CD14-positive monocyte (primary cell): ENCODE measurements at regions not wholly inside any gene's neighbourhood (a gene's known extent, or its start where the extent isn't known, plus 50 kb on each side); places are given as distances from the start of the nearest gene placed in this dataset.

Experiments
- DNase-seq, 3 donors: peaks; one replicate each; pipeline ENCODE4 v3.0.0-alpha.2; 2011 to 2022
- H2AFZ ChIP-seq: 2 replicates; pipeline ENCODE4 v1.6.0; 2012; ENCODE audit warnings: mild to moderate bottlenecking, low read depth, low read length, inconsistent platforms; ENCODE audit not compliant: insufficient read depth, poor library complexity, severe bottlenecking
- H3K27ac ChIP-seq, 2 donors: 1 replicate in 1 of 2; 2 replicates in 1 of 2; pipeline ENCODE4 v1.5.1; 2012 to 2013; ENCODE audit warnings: low read length in 2 of 2, control low read depth in 1 of 2, inconsistent platforms in 1 of 2, low read depth in 1 of 2, mild to moderate bottlenecking in 1 of 2
- H3K27me3 ChIP-seq, 2 donors: one replicate each; pipeline versions ENCODE4 v1.6.0 to v1.6.1; 2011 to 2013; ENCODE audit warnings: low read length in 2 of 2; ENCODE audit not compliant: control insufficient read depth in 2 of 2, insufficient read depth in 2 of 2
- H3K36me3 ChIP-seq, 2 donors: replicated peaks in 1 of 2; 1 replicate in 1 of 2; 2 replicates in 1 of 2; pipeline versions ENCODE4 v1.5.1 to v1.6.1; 2012 to 2013; ENCODE audit warnings: low read length in 2 of 2, control low read depth in 1 of 2, inconsistent platforms in 1 of 2, mild to moderate bottlenecking in 1 of 2; ENCODE audit not compliant: insufficient read depth in 2 of 2, control insufficient read depth in 1 of 2
- H3K4me1 ChIP-seq, 2 donors: 1 replicate in 1 of 2; 2 replicates in 1 of 2; pipeline versions ENCODE4 v1.5.1 to v1.6.1; 2012 to 2013; ENCODE audit warnings: low read length in 2 of 2, control low read depth in 1 of 2, inconsistent platforms in 1 of 2, mild to moderate bottlenecking in 1 of 2, moderate library complexity in 1 of 2; ENCODE audit not compliant: insufficient read depth in 2 of 2, control insufficient read depth in 1 of 2
- H3K4me2 ChIP-seq: replicated peaks from 2 replicates; pipeline ENCODE3; 2012; ENCODE audit warnings: low read length, moderate library complexity, mild to moderate bottlenecking; ENCODE audit not compliant: poor library complexity, severe bottlenecking; ENCODE audit errors: extremely low read depth
- H3K4me3 ChIP-seq, 3 experiments: fragments of 200-600 bp in 1 of 3; sonication (generic) in 1 of 3; replicated peaks in 1 of 3; 1 replicate in 2 of 3; 2 replicates in 1 of 3; pipeline ENCODE4 v1.5.1; 2011 to 2013; ENCODE audit warnings: low read length in 3 of 3, mild to moderate bottlenecking in 3 of 3, control low read depth in 2 of 3, low read depth in 2 of 3, inconsistent platforms in 1 of 3, moderate library complexity in 1 of 3
- H3K79me2 ChIP-seq: 2 replicates; pipeline ENCODE4 v1.6.0; 2012; ENCODE audit warnings: mild to moderate bottlenecking, control low read depth, inconsistent platforms, low read length, moderate library complexity; ENCODE audit not compliant: insufficient read depth
- H3K9ac ChIP-seq: 2 replicates; pipeline ENCODE4 v1.6.0; 2017; ENCODE audit warnings: low read length, mild to moderate bottlenecking; ENCODE audit not compliant: insufficient read depth, poor library complexity, severe bottlenecking
- H3K9me3 ChIP-seq, 2 donors: replicated peaks in 1 of 2; 1 replicate in 1 of 2; 2 replicates in 1 of 2; pipeline versions ENCODE4 v1.5.1 to v1.6.1; 2012 to 2013; ENCODE audit warnings: low read length in 2 of 2, control low read depth in 1 of 2; ENCODE audit not compliant: control insufficient read depth in 1 of 2, insufficient read depth in 1 of 2
- H4K20me1 ChIP-seq: 2 replicates; pipeline ENCODE4 v1.6.0; 2012; ENCODE audit warnings: mild to moderate bottlenecking, low read length, control low read depth, moderate library complexity; ENCODE audit not compliant: insufficient read depth
- H3K27ac Mint-ChIP-seq, 7 donors: one replicate each; pipeline ENCODE4 v1.8.0; 2020; ENCODE audit warnings: mild to moderate bottlenecking in 7 of 7, mixed read lengths in 7 of 7, moderate library complexity in 6 of 7, inconsistent platforms in 2 of 7
- H3K27me3 Mint-ChIP-seq, 3 donors: one replicate each; pipeline ENCODE4 v1.8.0; 2021 to 2022; ENCODE audit warnings: low read depth in 3 of 3, mild to moderate bottlenecking in 3 of 3, mixed read lengths in 3 of 3, moderate library complexity in 3 of 3, inconsistent platforms in 1 of 3
- H3K36me3 Mint-ChIP-seq, 2 donors: one replicate each; pipeline ENCODE4 v1.8.0; 2020; ENCODE audit warnings: mixed read lengths in 2 of 2, inconsistent platforms in 1 of 2, mild to moderate bottlenecking in 1 of 2
- H3K4me1 Mint-ChIP-seq: one replicate; pipeline ENCODE4 v1.8.0; 2020; ENCODE audit warnings: mild to moderate bottlenecking, mixed read lengths
- H3K4me3 Mint-ChIP-seq, 2 donors: one replicate each; pipeline ENCODE4 v1.8.0; 2020; ENCODE audit warnings: mild to moderate bottlenecking in 2 of 2, mixed read lengths in 2 of 2, moderate library complexity in 1 of 2
- H3K9me3 Mint-ChIP-seq, 7 donors: one replicate each; pipeline ENCODE4 v1.8.0; 2020 to 2022; ENCODE audit warnings: mixed read lengths in 7 of 7, mild to moderate bottlenecking in 6 of 7, moderate library complexity in 6 of 7, inconsistent platforms in 2 of 7
- WGBS: methylation state at CpG from one replicate; pipeline ENCODE4 v1.1.5; 2013; ENCODE audit warnings: missing lambda C conversion rate; ENCODE audit not compliant: insufficient coverage; 5-methylcytosine and 5-hydroxymethylcytosine counted together
- intact Hi-C, 2 donors: fragments of 100-400 bp; cut with micrococcal nuclease; formaldehyde crosslinking; loops; one replicate each; pipeline versions ENCODE4 v1.15.0 to v1.15.1; 2023
- TF ChIP-seq, protein P1 (sequence below): fragments of 200-600 bp; IDR thresholded peaks from one replicate; pipeline ENCODE4 v1.8.0; 2022; ENCODE audit warnings: antibody characterized with exemption, mild to moderate bottlenecking

DNA sequence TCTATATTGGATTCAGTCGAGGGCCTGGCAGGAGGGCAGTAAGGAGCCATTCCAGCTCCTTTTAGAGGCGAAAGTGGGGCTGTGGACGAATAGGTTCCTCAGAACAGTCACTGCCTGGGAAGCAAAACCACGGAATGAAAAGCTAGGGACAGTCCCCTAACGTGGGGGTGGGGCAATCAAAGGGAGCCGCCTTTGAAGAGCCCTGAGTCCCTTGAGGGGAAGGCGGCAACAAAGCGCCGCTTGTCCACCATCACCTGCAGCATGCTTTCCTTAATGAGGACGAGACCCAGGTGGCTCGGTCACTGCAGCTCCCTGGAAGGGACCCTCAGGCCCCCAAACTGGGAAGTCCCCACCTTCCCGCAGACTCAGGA is 184.7 kb downstream of the ETS2 start:
- TF ChIP-seq, protein P1, sequence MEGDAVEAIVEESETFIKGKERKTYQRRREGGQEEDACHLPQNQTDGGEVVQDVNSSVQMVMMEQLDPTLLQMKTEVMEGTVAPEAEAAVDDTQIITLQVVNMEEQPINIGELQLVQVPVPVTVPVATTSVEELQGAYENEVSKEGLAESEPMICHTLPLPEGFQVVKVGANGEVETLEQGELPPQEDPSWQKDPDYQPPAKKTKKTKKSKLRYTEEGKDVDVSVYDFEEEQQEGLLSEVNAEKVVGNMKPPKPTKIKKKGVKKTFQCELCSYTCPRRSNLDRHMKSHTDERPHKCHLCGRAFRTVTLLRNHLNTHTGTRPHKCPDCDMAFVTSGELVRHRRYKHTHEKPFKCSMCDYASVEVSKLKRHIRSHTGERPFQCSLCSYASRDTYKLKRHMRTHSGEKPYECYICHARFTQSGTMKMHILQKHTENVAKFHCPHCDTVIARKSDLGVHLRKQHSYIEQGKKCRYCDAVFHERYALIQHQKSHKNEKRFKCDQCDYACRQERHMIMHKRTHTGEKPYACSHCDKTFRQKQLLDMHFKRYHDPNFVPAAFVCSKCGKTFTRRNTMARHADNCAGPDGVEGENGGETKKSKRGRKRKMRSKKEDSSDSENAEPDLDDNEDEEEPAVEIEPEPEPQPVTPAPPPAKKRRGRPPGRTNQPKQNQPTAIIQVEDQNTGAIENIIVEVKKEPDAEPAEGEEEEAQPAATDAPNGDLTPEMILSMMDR, result no peak
- Histone ChIP-seq H3K79me2 (no peaks in the 10 kb centered on the region), H3K4me3 (no peak overlapping the region), H4K20me1 (no peaks in the 10 kb centered on the region), H3K27me3 (peaks cover 0 to 6% of the 10 kb centered on the region in 2 donors), H3K27ac (no peak overlapping the region), H3K9ac (no peak overlapping the region), H3K4me2 (no peak overlapping the region), H3K36me3 (no peaks in the 10 kb centered on the region), H3K4me1 (peaks cover 22 to 27% of the 10 kb centered on the region in 2 donors), H2AFZ (no peak overlapping the region), H3K9me3 (no peaks in the 10 kb centered on the region)
- no peak overlapping the region for H3K27ac Mint-ChIP-seq
- peaks cover 9 to 14% (median 13%) of the 10 kb centered on the region in 3 donors for H3K27me3 Mint-ChIP-seq
- DNase-seq, result no peak
- peaks cover 5 to 8% of the 10 kb centered on the region in 2 donors for H3K36me3 Mint-ChIP-seq
- intact Hi-C loops, result no loop called here
- peaks cover 45% of the 10 kb centered on the region for H3K4me1 Mint-ChIP-seq
- H3K9me3 Mint-ChIP-seq, result no peaks in the 10 kb centered on the region
- no peak overlapping the region for H3K4me3 Mint-ChIP-seq
- 57% methylated on average over 10 of the region's 12 CpGs for WGBS

DNA sequence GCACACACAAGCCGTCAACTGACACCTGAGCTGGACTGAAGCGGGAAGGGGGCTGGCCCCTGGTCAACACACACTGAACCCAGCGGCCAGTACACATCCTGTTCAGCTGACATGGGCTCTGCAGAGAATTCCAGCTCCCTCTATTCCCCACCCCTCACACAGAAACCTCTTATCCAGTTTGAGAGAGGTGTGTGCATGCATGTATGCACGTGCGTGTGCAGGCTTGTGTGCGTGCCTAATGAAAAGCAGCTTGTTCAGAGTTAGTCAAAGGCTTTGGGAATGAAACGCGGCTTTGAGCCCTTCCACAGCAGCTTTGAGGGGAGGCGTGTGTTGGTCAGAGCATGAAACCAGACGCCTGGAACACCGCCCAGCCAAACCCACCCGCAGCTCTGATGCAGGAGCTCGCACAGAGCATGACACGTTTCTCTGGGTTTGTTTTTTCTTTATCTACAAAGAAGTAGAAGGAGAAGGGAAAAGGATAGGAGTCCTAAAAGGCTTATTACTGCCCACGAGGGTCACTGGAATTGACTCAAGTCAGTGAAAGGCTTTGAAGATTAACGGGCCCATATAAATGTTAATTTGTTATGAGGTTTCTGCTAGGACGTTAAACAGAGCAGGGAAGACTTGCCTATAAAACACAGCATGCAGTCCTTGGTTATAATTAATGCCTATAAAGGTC is 184.2 kb downstream of the ETS2 start:
- Histone ChIP-seq H3K9ac (no peak overlapping the region), H4K20me1 (no peaks in the 10 kb centered on the region), H3K79me2 (no peaks in the 10 kb centered on the region), H3K27ac (no peak overlapping the region), H3K4me3 (no peak overlapping the region), H2AFZ (no peak overlapping the region), H3K36me3 (no peaks in the 10 kb centered on the region), H3K9me3 (no peaks in the 10 kb centered on the region), H3K27me3 (peaks cover 0 to 6% of the 10 kb centered on the region in 2 donors), H3K4me2 (no peak overlapping the region), H3K4me1 (peaks cover 27 to 32% of the 10 kb centered on the region in 2 donors)
- peak overlapping the region in 1 of 7 donors; percentile 28 for H3K27ac Mint-ChIP-seq
- no peak for DNase-seq
- no peaks in the 10 kb centered on the region for H3K9me3 Mint-ChIP-seq
- H3K4me3 Mint-ChIP-seq, result peak overlapping the region in 1 of 2 donors; percentile 65
- TF ChIP-seq, protein P1, result no peak
- peaks cover 51% of the 10 kb centered on the region for H3K4me1 Mint-ChIP-seq
- H3K36me3 Mint-ChIP-seq, result peaks cover 5 to 8% of the 10 kb centered on the region in 2 donors
- WGBS, result 29% methylated on average over 9 of the region's 17 CpGs
- intact Hi-C loops, result no loop called here
- H3K27me3 Mint-ChIP-seq, result peaks cover 11 to 14% (median 13%) of the 10 kb centered on the region in 3 donors
